ENCODE measurements at regions not wholly inside any gene's neighbourhood (a gene's known extent, or its start where the extent isn't known, plus 50 kb on each side); places are given as distances from the start of the nearest gene placed in this dataset.

DNA sequence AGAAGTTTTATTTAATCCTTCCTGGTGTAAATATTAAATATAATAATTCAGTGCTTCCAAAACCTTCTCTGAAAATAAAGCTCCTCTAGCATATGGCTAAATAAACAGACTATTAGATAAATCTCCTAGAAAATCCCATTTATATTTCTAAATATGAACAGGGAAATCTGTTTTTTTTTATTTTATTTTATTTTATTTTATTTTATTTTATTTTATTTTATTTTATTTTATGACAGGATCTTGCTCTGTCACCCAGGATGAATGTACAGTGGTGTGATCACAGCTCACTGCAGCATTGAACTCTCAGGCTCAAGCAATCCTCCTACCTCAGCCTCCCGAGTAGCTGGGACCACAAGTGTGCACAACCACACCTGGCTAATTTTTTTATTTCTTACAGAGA lies 673.5 kb downstream of the IRS1 start:
- TF ChIP-seq NPAS2 (CRISPR knock-in tag; IDR thresholded peaks at IDR 0.05; ENCODE audit: borderline replicate concordance) (no peak), CHD4 (IDR thresholded peaks at IDR 0.05; ENCODE audit: borderline replicate concordance) (no peak), NFE2L2 (conservative IDR thresholded peaks at IDR 0.05; ENCODE audit: low read length) (no peak), BHLHE40 (IDR thresholded peaks at IDR 0.05; ENCODE audit: low read depth, low read length) (no peak), ZSCAN20 (CRISPR knock-in tag; IDR thresholded peaks at IDR 0.05) (no peak), MAX (IDR thresholded peaks at IDR 0.05) (no peak), RCOR1 (IDR thresholded peaks at IDR 0.05; ENCODE audit: low read depth, low read length) (no peak), POLR2A (IDR thresholded peaks at IDR 0.05; ENCODE audit: low read length) (no peak), GATA3 (IDR thresholded peaks at IDR 0.05; ENCODE audit: borderline replicate concordance) (no peak), HOXA7 (CRISPR knock-in tag; IDR thresholded peaks at IDR 0.05) (no peak)
- TF ChIP-seq, protein P1, sequence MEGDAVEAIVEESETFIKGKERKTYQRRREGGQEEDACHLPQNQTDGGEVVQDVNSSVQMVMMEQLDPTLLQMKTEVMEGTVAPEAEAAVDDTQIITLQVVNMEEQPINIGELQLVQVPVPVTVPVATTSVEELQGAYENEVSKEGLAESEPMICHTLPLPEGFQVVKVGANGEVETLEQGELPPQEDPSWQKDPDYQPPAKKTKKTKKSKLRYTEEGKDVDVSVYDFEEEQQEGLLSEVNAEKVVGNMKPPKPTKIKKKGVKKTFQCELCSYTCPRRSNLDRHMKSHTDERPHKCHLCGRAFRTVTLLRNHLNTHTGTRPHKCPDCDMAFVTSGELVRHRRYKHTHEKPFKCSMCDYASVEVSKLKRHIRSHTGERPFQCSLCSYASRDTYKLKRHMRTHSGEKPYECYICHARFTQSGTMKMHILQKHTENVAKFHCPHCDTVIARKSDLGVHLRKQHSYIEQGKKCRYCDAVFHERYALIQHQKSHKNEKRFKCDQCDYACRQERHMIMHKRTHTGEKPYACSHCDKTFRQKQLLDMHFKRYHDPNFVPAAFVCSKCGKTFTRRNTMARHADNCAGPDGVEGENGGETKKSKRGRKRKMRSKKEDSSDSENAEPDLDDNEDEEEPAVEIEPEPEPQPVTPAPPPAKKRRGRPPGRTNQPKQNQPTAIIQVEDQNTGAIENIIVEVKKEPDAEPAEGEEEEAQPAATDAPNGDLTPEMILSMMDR (IDR thresholded peaks at IDR 0.05) = no peak
- TF ChIP-seq, protein P2, sequence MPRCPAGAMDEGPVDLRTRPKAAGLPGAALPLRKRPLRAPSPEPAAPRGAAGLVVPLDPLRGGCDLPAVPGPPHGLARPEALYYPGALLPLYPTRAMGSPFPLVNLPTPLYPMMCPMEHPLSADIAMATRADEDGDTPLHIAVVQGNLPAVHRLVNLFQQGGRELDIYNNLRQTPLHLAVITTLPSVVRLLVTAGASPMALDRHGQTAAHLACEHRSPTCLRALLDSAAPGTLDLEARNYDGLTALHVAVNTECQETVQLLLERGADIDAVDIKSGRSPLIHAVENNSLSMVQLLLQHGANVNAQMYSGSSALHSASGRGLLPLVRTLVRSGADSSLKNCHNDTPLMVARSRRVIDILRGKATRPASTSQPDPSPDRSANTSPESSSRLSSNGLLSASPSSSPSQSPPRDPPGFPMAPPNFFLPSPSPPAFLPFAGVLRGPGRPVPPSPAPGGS (IDR thresholded peaks at IDR 0.05) = no peak

All from A549 (cell line).